WTC11 (cell line): ENCODE measurements at regions not wholly inside any gene's neighbourhood (a gene's known extent, or its start where the extent isn't known, plus 50 kb on each side); places are given as distances from the start of the nearest gene placed in this dataset.

Experiments used
- ATAC-seq: fragments of 200-7000 bp; cut with Tn5 transposase; 2 replicates; pipeline ENCODE4 v1.10.0; 2021; ENCODE audit warnings: mild to moderate bottlenecking, moderate library complexity
- CTCF ChIA-PET: fragments of 300-600 bp; sonication (Branson Sonifier 250); formaldehyde crosslinking; loops from one replicate; lab custom pipeline; 2021; ENCODE audit warnings: antibody characterized with exemption; lab: Charles Lee
- POLR2A ChIA-PET: fragments of 350-600 bp; sonication (Branson Sonifier 250); formaldehyde crosslinking; loops from one replicate; lab custom pipeline; 2021; ENCODE audit warnings: antibody characterized with exemption; lab: Charles Lee
- DNase-seq: peaks from one replicate; pipeline ENCODE4 v3.0.0; 2021; ENCODE audit warnings: low spot score
- H3K27ac Mint-ChIP-seq: 2 replicates; pipeline ENCODE4 v1.8.0; 2021; ENCODE audit warnings: mixed read lengths
- H3K27me3 Mint-ChIP-seq: 2 replicates; pipeline ENCODE4 v1.8.0; 2021; ENCODE audit warnings: low read depth, mild to moderate bottlenecking, moderate library complexity, mixed read lengths
- H3K36me3 Mint-ChIP-seq: 2 replicates; pipeline ENCODE4 v1.8.0; 2021; ENCODE audit warnings: mixed read lengths
- H3K4me1 Mint-ChIP-seq: 2 replicates; pipeline ENCODE4 v1.8.0; 2022; ENCODE audit warnings: mixed read lengths
- H3K4me3 Mint-ChIP-seq: 2 replicates; pipeline ENCODE4 v1.8.0; 2021; ENCODE audit warnings: mild to moderate bottlenecking, moderate library complexity, mixed read lengths
- H3K9me3 Mint-ChIP-seq: 2 replicates; pipeline ENCODE4 v1.8.0; 2021; ENCODE audit warnings: mixed read lengths
- CBFB ChIP-seq: sonication (generic); formaldehyde crosslinking; IDR thresholded peaks from 2 replicates; pipeline ENCODE4 v1.8.1; 2022; ENCODE audit warnings: mild to moderate bottlenecking, low read depth, missing genetic modification reagents
- GABPB1 ChIP-seq: sonication (generic); formaldehyde crosslinking; IDR thresholded peaks from 2 replicates; pipeline ENCODE4 v1.8.1; 2023; ENCODE audit warnings: mild to moderate bottlenecking, missing genetic modification reagents
- GRHL2 ChIP-seq: fragments of 250-450 bp; sonication (Bioruptor Pico); IDR thresholded peaks from 2 replicates; pipeline ENCODE4 v1.8.0; 2022; ENCODE audit warnings: mild to moderate bottlenecking, moderate library complexity; ENCODE audit not compliant: insufficient replicate concordance, severe bottlenecking
- GTF2I ChIP-seq: fragments of 250-450 bp; sonication (Bioruptor Pico); conservative IDR thresholded peaks from 2 replicates; pipeline ENCODE4 v1.4.0; 2021; ENCODE audit warnings: mild to moderate bottlenecking
- TEAD1 ChIP-seq: sonication (generic); formaldehyde crosslinking; IDR thresholded peaks from 2 replicates; pipeline ENCODE4 v1.8.0; 2022; ENCODE audit warnings: mild to moderate bottlenecking, missing genetic modification reagents
- TEAD4 ChIP-seq: sonication (generic); formaldehyde crosslinking; IDR thresholded peaks from 2 replicates; pipeline ENCODE4 v1.8.0; 2022; ENCODE audit warnings: mild to moderate bottlenecking, missing genetic modification reagents
- ZNF121 ChIP-seq: sonication (generic); formaldehyde crosslinking; IDR thresholded peaks from 2 replicates; pipeline ENCODE4 v1.8.0; 2023; ENCODE audit warnings: missing genetic modification reagents
- ZNF138 ChIP-seq: sonication (generic); formaldehyde crosslinking; conservative IDR thresholded peaks from 2 replicates; pipeline ENCODE4 v1.8.1; 2022; ENCODE audit warnings: mild to moderate bottlenecking, moderate library complexity, missing genetic modification reagents
- ZNF416 ChIP-seq: fragments of 250-450 bp; sonication (Bioruptor Pico); IDR thresholded peaks from 2 replicates; pipeline ENCODE4 v1.9.0; 2021; ENCODE audit warnings: mild to moderate bottlenecking, inconsistent platforms
- TF ChIP-seq, protein P1 (sequence below): sonication (generic); formaldehyde crosslinking; IDR thresholded peaks from 2 replicates; pipeline ENCODE4 v1.8.0; 2022; ENCODE audit warnings: mild to moderate bottlenecking, missing genetic modification reagents
- TF ChIP-seq, protein P2 (sequence below): sonication (generic); formaldehyde crosslinking; IDR thresholded peaks from 2 replicates; pipeline ENCODE4 v1.8.1; 2023; ENCODE audit warnings: mild to moderate bottlenecking, missing genetic modification reagents
- TF ChIP-seq, protein P3 (sequence below): sonication (generic); formaldehyde crosslinking; IDR thresholded peaks from 2 replicates; pipeline ENCODE4 v1.8.0; 2022; ENCODE audit warnings: mild to moderate bottlenecking, missing genetic modification reagents
- TF ChIP-seq, protein P4 (sequence below): sonication (generic); formaldehyde crosslinking; IDR thresholded peaks from 2 replicates; pipeline ENCODE4 v1.8.1; 2023; ENCODE audit warnings: mild to moderate bottlenecking, moderate library complexity, missing genetic modification reagents
- TF ChIP-seq, protein P5 (sequence below): fragments of 200-600 bp; IDR thresholded peaks from 2 replicates; pipeline ENCODE4 v1.8.0; 2022; ENCODE audit warnings: antibody characterized with exemption

DNA sequence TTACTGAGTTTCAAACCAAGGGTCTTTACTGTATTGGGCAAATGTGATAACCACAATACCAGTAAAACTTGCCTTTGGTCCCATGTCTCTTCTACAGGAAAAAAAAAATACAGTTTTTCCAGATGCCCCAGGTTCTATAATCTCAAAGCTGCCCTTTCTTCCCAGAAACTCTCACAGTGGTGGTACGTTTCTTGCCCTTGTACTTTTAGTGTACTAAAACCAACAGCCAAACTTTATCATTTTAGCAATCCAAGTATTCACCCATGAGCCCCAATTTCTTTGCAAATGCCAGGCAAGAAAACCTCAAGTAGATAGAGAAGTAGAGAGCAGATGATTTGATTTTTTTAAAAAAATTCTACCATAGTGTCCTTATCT lies 157.8 kb downstream of the OR2B2 start:
- Mint-ChIP-seq H3K4me1 (peaks cover 33% of the 10 kb centered on the region), H3K27ac (no peak overlapping the region), H3K9me3 (no peaks in the 10 kb centered on the region), H3K27me3 (peaks cover 77% of the 10 kb centered on the region), H3K36me3 (no peaks in the 10 kb centered on the region), H3K4me3 (peak overlapping the region; percentile 77)
- CTCF ChIA-PET, result interaction anchor here (0.6 to 2.1 kb wide), 8 partner anchors 11 to 214 kb away, joined by 3 to 28 read pairs (median 4); no protein-coding TSS in a partner anchor
- DNase-seq (no peak), ATAC-seq (no peak)
- TF ChIP-seq GABPB1 (CRISPR knock-in tag) (no peak), ZNF138 (CRISPR knock-in tag) (no peak), TEAD4 (no peak), TEAD1 (CRISPR knock-in tag) (no peak), ZNF416 (CRISPR knock-in tag) (no peak), ZNF121 (CRISPR knock-in tag) (no peak), CBFB (no peak), GRHL2 (CRISPR knock-in tag) (no peak)
- TF ChIP-seq, protein P1, sequence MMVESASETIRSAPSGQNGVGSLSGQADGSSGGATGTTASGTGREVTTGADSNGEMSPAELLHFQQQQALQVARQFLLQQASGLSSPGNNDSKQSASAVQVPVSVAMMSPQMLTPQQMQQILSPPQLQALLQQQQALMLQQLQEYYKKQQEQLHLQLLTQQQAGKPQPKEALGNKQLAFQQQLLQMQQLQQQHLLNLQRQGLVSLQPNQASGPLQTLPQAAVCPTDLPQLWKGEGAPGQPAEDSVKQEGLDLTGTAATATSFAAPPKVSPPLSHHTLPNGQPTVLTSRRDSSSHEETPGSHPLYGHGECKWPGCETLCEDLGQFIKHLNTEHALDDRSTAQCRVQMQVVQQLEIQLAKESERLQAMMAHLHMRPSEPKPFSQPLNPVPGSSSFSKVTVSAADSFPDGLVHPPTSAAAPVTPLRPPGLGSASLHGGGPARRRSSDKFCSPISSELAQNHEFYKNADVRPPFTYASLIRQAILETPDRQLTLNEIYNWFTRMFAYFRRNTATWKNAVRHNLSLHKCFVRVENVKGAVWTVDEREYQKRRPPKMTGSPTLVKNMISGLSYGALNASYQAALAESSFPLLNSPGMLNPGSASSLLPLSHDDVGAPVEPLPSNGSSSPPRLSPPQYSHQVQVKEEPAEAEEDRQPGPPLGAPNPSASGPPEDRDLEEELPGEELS, result no peak
- TF ChIP-seq, protein P2, sequence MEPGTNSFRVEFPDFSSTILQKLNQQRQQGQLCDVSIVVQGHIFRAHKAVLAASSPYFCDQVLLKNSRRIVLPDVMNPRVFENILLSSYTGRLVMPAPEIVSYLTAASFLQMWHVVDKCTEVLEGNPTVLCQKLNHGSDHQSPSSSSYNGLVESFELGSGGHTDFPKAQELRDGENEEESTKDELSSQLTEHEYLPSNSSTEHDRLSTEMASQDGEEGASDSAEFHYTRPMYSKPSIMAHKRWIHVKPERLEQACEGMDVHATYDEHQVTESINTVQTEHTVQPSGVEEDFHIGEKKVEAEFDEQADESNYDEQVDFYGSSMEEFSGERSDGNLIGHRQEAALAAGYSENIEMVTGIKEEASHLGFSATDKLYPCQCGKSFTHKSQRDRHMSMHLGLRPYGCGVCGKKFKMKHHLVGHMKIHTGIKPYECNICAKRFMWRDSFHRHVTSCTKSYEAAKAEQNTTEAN (CRISPR knock-in tag), result no peak
- POLR2A ChIA-PET, result interaction anchor here (0.6 to 1.3 kb wide), 4 partner anchors 19 to 623 kb away, joined by 3 to 4 read pairs (median 3); a partner anchor contains a TSS

DNA sequence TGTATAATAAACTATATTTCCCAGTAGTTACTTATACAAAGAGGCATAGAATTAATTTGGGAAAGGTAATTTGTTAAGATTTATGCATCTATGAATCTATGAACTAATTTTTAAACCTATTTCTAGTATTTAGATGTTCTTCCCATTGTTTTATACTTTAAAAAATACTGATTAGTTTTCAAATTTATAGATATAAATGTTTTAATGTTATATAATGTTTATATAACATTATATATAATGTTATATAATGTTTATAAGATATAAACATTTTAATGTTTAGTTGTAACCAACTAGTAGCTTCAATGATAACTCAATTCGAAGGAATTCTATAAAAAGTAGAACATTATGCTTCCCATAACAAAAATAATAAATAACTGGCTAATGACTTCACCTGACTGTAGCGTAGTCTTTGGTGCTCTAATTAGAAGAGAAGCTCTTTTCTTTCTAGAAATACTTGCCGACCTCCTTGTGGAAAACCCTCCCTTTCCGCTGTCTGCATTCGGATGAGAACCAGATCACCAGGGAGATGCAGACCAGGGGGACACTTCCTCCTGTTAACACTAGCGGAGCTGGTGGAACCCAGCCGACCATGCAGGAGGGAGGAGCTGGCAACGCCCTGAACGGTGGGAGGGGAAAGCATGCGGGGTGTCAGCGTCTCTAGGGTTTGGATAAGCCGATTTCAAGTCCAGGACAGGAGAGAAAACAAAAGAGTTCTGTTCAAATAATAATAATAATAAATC lies 158.4 kb downstream of the OR2B2 start:
- Mint-ChIP-seq H3K27me3 (peaks cover 77% of the 10 kb centered on the region), H3K27ac (peak overlapping the region; percentile 57; the same call in 1 of the 2 replicates), H3K9me3 (no peaks in the 10 kb centered on the region), H3K4me1 (peaks cover 30% of the 10 kb centered on the region), H3K36me3 (no peaks in the 10 kb centered on the region), H3K4me3 (peak overlapping the region; percentile 95)
- ChIA-PET CTCF (interaction anchor here (0.6 to 2.1 kb wide), 8 partner anchors 12 to 213 kb away, joined by 3 to 28 read pairs (median 4); no protein-coding TSS in a partner anchor), POLR2A (interaction anchor here (0.6 to 1.3 kb wide), 4 partner anchors 19 to 1029 kb away, joined by 3 to 4 read pairs (median 4); a partner anchor contains a TSS)
- peak; percentile 76 for ATAC-seq
- peak; percentile 82 for DNase-seq
- no peak for TF ChIP-seq GTF2I
- TF ChIP-seq, all 79 proteins: peak for 0

DNA sequence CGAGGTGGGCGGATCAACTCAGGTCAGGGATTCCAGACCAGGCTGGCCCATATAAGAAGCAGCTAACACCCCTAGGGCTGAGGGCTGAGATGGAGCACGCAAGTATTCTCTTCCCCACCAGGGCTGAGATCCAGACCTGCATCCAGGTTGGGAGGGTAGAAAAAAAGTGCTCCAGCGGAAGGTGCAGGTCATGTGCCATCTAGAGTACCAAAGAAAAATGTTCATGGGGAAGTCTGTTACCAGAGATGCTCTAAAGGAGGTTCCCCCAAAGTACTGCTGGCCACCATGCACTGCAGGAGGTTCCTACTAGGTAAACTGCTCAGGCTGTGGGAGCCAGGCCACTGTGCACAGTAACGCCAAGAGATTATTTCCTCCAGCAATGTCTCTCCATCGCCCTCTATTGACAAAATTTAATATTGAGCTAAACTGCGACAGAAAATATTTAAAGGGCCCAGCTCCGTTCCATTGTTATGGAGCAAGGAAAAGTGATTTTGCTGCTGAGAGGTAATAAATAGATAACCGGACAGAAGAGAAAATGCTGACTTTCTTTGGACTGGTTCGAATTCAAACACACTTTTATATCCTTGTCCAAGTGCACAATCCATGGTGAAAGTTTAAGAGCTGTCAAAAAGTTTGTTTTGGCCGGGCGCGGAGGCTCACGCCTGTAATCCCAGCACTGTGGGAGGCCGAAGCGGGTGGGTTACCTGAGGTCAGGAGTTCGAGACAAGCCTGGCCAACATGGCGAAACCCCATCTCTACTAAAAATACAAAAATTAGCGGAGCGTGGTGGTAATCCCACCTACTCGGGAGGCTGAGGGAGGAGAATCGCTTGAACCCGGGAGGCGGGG lies 159.9 kb downstream of the OR2B2 start:
- ChIA-PET POLR2A (interaction anchor here (0.6 to 1.0 kb wide), 3 partner anchors 58 to 79 kb away, joined by 3 to 4 read pairs (median 3); a partner anchor contains a TSS), CTCF (interaction anchor here (0.6 to 1.6 kb wide), 68 partner anchors 9 to 625 kb away, joined by 3 to 47 read pairs (median 5); no protein-coding TSS in a partner anchor)
- H3K4me3 Mint-ChIP-seq, result peak overlapping the region; percentile 95
- H3K4me1 Mint-ChIP-seq, result peaks cover 19% of the 10 kb centered on the region
- H3K27me3 Mint-ChIP-seq, result peaks cover 77% of the 10 kb centered on the region
- no peak overlapping the region for H3K27ac Mint-ChIP-seq
- DNase-seq (peak; percentile 44), ATAC-seq (peak; percentile 71)
- TF ChIP-seq, protein P3, sequence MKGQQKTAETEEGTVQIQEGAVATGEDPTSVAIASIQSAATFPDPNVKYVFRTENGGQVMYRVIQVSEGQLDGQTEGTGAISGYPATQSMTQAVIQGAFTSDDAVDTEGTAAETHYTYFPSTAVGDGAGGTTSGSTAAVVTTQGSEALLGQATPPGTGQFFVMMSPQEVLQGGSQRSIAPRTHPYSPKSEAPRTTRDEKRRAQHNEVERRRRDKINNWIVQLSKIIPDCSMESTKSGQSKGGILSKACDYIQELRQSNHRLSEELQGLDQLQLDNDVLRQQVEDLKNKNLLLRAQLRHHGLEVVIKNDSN (CRISPR knock-in tag), result no peak; the same call in 1 of the 2 replicates
- TF ChIP-seq, protein P4, sequence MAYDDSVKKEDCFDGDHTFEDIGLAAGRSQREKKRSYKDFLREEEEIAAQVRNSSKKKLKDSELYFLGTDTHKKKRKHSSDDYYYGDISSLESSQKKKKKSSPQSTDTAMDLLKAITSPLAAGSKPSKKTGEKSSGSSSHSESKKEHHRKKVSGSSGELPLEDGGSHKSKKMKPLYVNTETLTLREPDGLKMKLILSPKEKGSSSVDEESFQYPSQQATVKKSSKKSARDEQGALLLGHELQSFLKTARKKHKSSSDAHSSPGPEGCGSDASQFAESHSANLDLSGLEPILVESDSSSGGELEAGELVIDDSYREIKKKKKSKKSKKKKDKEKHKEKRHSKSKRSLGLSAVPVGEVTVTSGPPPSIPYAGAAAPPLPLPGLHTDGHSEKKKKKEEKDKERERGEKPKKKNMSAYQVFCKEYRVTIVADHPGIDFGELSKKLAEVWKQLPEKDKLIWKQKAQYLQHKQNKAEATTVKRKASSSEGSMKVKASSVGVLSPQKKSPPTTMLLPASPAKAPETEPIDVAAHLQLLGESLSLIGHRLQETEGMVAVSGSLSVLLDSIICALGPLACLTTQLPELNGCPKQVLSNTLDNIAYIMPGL (CRISPR knock-in tag), result 0 out of 2 replicates have a peak, but pooled peaks have one; percentile 44
- TF ChIP-seq, protein P5, sequence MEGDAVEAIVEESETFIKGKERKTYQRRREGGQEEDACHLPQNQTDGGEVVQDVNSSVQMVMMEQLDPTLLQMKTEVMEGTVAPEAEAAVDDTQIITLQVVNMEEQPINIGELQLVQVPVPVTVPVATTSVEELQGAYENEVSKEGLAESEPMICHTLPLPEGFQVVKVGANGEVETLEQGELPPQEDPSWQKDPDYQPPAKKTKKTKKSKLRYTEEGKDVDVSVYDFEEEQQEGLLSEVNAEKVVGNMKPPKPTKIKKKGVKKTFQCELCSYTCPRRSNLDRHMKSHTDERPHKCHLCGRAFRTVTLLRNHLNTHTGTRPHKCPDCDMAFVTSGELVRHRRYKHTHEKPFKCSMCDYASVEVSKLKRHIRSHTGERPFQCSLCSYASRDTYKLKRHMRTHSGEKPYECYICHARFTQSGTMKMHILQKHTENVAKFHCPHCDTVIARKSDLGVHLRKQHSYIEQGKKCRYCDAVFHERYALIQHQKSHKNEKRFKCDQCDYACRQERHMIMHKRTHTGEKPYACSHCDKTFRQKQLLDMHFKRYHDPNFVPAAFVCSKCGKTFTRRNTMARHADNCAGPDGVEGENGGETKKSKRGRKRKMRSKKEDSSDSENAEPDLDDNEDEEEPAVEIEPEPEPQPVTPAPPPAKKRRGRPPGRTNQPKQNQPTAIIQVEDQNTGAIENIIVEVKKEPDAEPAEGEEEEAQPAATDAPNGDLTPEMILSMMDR, result peak; percentile 59
- H3K36me3 Mint-ChIP-seq, result no peaks in the 10 kb centered on the region
- no peaks in the 10 kb centered on the region for H3K9me3 Mint-ChIP-seq
